Bone marrow (tissue), 2 donors: ENCODE measurements at regions not wholly inside any gene's neighbourhood (a gene's known extent, or its start where the extent isn't known, plus 50 kb on each side); places are given as distances from the start of the nearest gene placed in this dataset.
A peak's percentile ranks its signal among the peaks of the same experiment; 100 is the strongest.

ENCODE experiments used
- DNase-seq, 2 donors: peaks; one replicate each; lab custom pipeline; 2025; lab: John Stamatoyannopoulos, UW

- DNase-seq = no peak
Measured at GRCh38 chr10:31606841-31607240, 287.8 kb downstream of the ZEB1 start.

DNA sequence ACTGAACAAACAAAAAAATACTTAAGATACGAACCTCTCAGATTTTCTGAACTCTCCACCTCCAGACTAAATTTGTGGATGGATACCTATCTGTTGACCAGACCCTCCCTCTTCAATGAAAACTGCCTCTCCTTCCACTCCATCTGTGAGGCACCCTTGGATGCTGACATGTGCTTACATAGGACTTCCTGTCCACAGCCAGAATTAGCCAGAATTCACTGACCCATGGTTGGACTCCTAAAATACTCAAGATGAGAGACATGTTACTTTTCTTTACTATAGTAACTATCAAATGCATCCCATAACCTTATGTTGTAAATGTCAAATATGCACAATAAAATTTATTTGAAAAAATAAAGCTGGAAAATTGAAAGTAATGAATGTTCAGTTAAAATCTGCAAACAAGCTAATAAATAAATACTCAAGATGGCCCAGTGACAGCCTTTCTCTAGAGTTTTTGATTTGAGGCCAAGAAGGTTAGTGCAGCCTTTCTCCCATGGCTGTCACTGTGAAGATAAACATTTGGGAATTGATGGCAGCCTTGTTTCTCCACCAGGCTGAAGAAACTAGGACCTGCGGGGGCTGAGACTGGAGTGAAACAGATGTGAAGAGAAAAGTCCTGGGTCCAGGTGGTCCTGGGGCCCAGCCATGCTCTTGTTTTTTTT, 287.0 kb downstream of the ZEB1 start:
- DNase-seq = no peak

- DNase-seq = no peak
Measured at GRCh38 chr10:31605426-31605825, 286.4 kb downstream of the ZEB1 start.

- DNase-seq = no peak
Measured at GRCh38 chr10:31604646-31605170, 285.7 kb downstream of the ZEB1 start.

GRCh38 chr10:31604096-31604495, 285.1 kb downstream of the ZEB1 start:
- no peak for DNase-seq

DNA sequence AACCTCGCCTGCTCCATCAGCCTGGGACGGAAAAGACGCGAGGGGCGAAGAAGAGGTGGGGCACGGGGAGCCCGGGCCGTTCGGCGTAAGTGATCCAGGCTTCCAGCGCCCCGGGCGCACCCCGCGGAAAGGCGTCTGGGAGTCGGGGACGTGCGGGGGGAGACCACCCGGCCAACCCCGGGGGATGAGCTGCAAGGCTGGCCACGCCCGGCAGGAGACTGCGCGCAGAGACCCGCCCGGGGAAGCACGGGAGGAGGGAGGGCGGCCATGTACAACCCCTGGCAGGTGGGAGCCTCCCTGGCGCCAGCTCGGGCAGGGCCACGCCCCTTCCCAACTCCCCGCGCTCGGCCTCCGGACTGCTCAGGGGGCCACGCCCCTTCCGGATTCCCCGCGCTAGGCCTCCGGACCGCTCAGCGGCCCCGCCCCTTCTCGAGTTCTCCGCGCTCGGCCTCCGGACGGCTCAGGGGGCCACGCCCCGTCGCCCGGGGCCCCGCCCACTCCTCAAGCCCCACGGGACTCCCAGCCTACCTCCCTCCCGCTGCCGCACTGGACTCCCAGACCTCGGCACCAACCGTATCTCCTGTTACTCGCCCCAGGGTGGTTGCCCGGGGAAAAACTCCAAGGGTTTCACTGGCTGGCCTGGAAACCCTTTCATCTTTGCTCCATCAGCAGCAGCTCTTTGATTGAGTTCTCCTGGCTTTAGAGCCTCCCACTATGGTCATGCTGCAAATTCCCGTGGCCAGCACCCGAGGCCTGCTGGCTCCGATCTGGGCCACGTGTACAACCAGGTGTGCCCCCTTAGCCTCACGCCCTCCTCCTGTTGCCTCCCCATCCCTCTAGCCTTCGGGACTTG, 284.4 kb downstream of the ZEB1 start:
- peak; percentile 74 to 89 for DNase-seq

DNA sequence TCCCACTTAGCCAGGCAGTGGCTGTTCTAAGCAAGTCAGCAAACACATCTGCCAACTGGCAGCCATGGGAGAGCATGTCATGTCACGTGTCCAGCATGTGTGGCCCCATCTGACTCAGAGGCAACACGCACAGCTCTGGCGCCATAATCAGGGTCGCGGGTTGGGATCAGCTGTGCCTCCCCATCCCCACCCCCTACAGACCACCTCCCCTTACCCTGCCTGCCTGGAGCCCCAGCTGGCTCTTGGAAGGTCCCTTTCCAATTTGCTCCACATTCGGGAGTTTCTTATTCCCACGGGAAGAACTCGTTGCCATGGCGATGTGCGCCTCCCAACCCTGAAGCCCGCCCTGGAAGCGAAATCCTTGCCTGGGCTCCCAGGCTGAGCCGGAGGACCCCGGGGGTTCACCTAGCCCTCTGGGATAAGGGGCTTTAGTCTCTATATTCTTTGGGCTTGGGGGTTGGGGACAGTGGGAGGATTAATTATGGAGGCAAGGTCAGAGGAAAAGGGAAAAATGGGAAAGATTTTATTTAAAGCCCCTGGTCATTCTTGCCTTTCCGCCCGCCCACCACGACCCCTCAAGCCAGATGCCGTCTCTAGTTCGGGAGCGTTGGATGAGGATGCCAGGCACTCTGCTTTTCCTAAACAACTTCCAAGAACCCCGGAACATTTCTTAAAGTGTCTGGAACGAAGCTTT, 283.7 kb downstream of the ZEB1 start:
- no peak for DNase-seq

- no peak for DNase-seq
Measured at GRCh38 chr10:31601136-31601535, 282.1 kb downstream of the ZEB1 start.

GRCh38 chr10:31599626-31600504, 280.8 kb downstream of the ZEB1 start:
- peak in 1 of 2 donors; percentile 86 for DNase-seq

DNA sequence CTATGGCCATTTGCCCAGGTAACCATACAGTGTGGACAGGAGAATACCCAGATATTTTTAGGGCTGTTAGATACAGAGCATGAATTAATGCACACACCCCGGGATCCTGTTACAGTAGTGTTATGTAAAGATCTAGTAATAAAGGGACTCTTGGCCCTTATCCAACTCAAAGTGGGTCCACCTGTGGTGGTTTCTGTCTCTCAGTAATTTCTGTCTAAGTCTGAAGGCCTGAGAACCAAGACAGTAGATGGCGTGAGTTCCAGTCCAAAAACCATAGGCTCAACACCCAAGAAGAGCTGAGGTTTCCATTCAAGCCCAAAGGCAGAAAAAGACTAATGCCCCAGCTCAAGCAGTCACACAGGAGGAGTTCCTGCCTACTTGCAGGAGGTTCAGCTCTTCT, 277.7 kb downstream of the ZEB1 start:
- DNase-seq = no peak

DNA sequence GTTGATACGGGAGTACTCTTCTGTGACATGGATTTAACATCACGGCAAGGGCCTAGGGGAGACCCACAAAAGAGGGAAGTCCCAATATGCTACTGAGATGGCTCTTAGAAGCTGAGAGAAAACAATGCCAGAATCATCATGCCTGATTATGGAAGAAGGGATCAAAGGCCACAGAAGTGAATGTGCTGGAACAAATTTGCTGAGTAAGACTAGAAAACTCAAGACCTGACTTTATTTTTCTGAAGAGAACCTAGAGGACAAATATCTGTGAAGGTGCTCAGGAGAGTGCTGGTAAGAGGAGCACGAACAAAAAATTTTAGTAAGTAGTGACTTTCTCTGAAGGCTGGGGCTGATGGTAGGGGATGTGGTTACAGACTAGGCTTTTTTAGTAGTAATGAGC, 277.0 kb downstream of the ZEB1 start:
- DNase-seq = no peak

GRCh38 chr10:31594347-31594873, 275.4 kb downstream of the ZEB1 start:
- no peak for DNase-seq

DNA sequence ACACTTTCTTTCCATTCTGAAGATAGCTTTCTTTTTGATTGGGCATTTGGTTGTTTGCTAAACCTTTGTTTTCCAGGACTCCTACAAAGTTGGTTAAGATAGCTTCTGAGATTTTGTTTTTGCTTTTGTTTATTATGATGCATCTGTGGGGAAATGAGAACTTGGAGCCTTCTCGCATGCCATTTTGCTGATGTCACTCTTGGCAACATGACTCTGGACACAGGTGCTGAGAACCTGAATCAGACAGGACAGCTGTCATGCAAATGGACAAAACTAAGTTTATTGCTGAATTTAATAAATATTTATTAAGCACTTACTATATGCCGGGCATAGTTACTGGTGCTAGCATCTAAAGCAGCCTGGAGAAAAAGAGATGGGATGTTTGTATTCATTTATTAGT, 274.1 kb downstream of the ZEB1 start:
- no peak for DNase-seq

- no peak for DNase-seq
Measured at GRCh38 chr10:31591569-31591968, 272.6 kb downstream of the ZEB1 start.

DNA sequence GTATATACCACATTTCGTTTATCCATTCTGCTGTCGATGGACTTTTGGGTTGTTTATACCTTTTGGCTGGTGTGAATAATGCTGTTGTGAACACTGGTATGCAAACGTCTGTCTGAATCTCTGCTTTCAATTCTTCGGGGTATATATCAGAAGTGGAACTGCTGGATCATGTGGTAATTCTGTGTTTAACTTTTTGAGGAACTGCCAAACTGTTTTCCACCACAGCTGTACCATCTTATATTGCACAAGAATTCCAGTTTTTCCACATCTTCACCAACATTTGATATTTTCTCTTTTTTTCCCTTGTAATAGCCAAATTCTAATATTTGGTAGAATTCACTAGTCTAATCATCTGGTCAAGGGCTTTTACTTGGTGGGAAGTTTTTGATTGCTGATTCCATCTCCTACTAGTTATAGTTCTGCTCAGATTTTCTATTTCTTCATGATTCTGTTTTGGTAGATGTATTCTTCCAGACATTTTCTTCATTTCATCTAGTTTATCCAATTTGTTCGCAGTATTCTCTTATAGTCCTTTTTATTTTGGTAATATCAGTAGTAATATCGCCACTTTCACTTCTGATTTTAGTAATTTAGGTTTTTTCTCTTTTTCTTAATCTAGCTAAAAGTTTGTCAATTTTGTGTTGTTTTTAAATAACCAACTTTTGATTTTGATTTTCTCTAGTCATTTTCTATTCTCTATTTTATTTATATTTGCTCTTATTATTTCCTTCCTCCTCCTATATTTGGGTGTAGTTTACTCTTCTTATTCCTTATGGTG, 271.2 kb downstream of the ZEB1 start:
- DNase-seq = peak in 1 of 2 donors; percentile 32

GRCh38 chr10:31587691-31588090, 268.7 kb downstream of the ZEB1 start:
- no peak for DNase-seq

DNA sequence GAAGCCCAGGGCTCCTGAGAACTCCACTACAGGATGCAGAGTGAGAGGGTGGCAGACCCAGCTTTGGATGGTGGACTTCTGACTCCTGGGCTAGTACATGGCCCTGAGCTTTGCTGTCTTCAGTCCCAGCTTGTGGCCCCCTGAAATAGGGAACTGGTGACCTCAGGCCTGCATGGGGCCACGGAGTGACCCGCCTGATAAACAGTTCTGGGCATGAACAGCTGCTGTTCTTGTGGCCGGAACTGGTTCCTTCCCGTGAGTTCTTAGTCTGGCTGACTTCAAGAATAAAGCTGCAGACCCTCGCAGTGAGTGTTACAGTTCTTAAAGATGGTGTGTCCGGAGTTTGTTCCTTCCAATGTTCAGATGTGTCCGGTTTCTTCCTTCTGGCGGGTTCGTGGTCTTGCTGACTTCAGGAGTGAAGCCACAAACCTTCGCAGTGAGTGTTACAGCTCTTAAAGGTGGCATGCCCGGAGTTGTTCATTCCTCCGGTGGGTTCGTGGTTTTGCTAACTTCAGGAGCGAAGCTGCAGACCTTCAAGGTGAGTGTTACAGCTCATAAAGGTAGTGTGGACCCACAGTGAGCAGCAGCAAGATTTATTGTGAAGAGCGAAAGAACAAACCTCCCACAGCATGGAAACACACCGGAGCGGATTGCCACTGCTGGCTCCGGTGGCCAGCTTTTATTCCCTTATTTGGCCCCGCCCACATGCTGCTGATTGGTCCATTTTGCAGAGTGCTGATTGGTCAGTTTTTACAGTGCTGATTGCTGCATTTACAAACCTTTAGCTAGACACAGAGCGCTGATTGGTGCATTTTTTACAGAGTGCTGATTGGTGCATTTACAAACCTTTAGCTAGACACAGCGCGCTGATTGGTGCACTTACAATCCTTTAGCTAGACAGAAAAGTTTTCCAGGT, 268.0 kb downstream of the ZEB1 start:
- DNase-seq = peak in 1 of 2 donors; percentile 78

DNA sequence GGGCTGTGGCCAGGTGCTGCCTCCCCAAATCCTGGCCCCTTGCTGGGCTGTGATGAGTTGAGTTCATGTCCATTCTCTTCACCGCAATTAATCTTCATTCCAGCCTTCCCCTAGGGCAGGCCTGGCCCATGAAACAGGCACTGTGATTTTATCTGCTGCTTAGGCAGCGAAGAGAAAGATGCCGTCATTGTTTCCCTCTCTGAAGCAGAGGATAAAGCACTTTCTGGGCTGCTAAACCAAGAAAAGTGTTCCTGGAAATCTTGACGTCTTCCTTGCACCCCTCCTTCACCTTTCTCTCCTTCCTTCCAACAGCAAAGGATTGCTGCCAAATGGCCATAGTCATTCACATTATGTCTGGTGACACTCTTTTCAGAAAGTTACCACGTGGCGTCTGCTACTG, 265.9 kb downstream of the ZEB1 start:
- no peak for DNase-seq

GRCh38 chr10:31584098-31584631, 265.1 kb downstream of the ZEB1 start:
- DNase-seq = no peak
